ENCODE measurements at regions not wholly inside any gene's neighbourhood (a gene's known extent, or its start where the extent isn't known, plus 50 kb on each side); places are given as distances from the start of the nearest gene placed in this dataset.
A peak's percentile ranks its signal among the peaks of the same experiment; 100 is the strongest.
"Not testable (repeated sequence)": the region's sequence is repeated elsewhere in the genome, so short reads cannot be mapped to it uniquely, and the experiment has no call there.

GRCh38 chr4:110424144-110424543 lies 51.8 kb upstream of the ENPEP start:
- DNase-seq, result no peak

DNA sequence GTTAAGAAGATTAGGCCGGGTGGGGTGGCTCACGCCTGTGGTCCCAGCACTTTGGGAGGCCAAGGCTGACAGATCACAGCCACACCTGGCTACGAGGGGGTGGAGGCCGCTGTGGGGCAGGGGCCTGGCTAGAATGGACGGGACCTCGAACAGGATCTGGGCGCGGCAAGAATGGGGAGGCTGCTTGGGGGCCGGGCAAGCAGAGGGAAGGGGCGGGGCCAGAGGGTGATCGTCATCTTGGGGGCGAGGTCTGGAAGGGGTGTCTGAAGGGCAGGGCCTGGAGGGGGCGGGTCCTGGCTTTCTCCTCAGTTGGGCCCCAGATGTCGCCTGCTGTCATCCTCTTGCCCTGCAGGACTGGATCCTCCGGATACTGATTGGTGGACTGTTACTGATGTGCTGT lies 57.3 kb upstream of the ENPEP start:
- DNase-seq, result no peak

DNA sequence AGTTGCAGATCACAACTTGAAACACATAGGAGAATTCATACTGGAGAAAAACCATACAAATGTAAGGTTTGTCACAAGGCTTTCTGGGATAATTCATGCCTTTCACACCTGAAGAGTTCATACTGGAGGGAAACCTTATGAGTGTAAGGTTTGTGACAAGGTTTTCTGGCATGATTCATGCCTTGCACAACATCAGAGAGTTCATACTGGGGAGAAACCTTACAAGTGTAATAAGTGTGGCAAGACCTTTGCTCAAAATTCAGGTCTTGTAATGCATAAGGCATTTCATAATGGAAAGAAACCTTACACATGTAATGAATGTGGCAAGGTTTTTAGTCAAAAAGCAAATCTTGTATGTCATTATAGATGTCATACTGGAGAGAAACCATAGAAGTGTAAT lies 58.8 kb upstream of the ENPEP start:
- no peak for DNase-seq

- no peak for DNase-seq
These were observed 60.5 kb upstream of the ENPEP start for GRCh38 chr4:110415478-110415877.

- DNase-seq, result no peak
These were observed 60.9 kb upstream of the ENPEP start for GRCh38 chr4:110415041-110415440.

DNA sequence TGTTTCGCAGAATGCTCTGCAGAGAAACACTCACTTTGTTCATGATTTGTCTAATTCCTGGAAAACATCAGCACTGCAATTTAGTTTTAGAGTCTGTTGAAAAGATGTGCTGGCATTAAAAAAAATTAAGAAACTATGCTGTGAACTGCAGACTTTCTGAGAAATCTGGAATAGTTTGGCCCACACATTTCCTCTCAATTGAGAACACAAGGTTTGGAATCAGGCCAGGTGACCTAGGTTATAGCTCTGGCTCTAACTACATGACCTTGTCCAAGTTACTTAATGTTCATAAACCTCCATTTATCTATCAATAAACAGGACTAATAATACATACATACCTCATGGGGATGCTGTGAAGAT lies 61.4 kb upstream of the ENPEP start:
- DNase-seq, result no peak

DNA sequence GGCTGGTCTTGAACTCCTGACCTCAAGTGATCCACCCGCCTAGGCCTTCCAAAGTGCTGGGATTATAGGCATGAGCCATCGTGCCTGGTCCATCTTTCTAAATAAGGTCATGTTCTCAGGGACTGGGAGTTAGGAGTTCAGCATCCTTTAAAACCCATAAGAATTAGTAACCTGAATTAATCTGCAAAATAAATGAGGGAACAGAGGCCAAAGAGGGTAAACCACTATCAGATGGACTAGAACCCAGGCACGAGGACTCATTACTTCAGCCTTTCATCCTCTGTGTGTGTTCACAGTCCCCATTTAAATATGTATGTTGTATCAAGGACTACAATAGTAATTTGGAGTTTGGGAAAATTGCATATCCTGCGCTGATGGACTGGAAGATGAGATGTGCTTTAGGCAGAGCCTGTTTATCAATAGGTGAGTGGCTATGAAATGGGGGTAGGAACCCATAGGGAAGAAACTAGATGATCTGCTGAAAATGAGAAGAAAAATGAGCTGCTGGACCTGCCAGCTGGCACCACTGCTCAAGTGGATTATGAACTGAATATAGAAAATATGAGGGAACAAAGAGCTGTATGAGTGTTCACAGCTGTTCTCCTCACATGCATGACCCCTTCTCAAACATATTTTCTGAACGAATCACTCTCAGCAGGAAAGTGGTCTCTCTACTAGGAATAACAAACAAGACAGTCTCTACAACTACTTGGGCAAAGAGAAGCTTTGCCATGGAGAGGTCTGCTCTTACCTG lies 62.0 kb upstream of the ENPEP start:
- not testable (repeated sequence) for DNase-seq

- no peak for DNase-seq
These were observed 63.4 kb upstream of the ENPEP start for GRCh38 chr4:110412354-110413065.

GRCh38 chr4:110411574-110412011 lies 64.4 kb upstream of the ENPEP start:
- DNase-seq, result no peak

DNA sequence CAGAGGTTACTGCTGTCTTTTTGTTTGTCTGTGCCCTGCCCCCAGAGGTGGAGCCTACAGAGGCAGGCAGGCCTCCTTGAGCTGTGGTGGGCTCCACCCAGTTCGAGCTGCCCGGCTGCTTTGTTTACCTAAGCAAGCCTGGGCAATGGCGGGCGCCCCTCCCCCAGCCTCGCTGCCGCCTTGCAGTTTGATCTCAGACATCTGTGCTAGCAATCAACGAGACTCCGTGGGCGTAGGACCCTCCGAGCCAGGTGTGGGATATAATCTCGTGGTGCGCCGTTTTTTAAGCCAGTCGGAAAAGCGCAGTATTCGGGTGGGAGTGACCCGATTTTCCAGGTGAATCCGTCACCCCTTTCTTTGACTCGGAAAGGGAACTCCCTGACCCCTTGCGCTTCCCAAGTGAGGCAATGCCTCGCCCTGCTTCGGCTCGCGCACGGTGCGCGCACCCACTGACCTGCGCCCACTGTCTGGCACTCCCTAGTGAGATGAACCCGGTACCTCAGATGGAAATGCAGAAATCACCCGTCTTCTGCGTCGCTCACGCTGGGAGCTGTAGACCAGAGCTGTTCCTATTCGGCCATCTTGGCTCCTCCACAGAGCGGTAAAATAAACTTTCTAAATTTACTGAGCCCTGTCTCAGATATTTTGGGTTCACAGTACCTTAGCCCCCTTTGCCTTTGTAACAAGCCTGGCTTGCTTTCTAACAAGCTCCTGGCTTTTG lies 64.9 kb upstream of the ENPEP start:
- DNase-seq, result not testable (repeated sequence)

- no peak for DNase-seq
These were observed 75.9 kb upstream of the ENPEP start for GRCh38 chr4:110400086-110400485.

- DNase-seq, result not testable (repeated sequence)
These were observed 76.9 kb upstream of the ENPEP start for GRCh38 chr4:110399046-110399445.

DNA sequence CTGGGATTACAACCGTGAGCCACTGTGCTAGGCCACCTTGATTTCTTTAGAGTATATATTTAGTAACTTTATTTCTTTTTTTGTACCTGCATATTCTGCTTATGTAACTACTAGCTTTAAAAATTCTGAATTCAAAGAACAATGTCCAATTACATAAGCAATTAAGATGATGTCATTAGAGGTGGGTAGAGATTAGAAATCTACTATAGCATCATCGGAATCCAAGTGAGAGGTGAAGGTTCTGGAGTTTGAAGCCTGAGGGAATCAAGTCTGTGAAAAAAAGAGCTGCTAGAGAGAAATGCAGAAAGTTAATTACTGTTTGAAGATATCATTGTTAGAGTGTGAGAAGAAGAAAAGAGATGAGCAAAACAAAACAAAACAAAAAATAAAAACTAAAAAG lies 79.0 kb upstream of the ENPEP start:
- DNase-seq, result no peak

GRCh38 chr4:110395421-110395820 lies 80.5 kb upstream of the ENPEP start:
- no peak for DNase-seq

DNA sequence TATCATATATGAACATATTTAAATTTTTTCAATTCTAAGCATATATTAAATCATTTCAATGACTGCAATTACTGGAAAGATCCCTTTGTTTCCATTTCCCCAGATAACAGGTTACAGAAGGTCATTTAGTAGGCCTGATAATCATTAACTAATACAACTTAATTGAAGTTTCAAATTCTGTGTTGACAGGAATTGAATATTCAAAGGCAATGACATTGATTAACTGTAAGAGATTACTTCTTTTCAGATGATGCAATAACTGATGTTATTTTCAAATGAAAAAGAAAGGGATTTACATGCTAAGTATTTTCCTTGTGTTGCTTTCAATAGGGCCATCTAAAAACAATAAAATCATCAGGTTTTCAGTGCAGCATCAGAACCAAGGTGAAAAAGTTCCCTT lies 81.1 kb upstream of the ENPEP start:
- DNase-seq, result no peak

GRCh38 chr4:110381784-110382183 lies 94.2 kb upstream of the ENPEP start:
- DNase-seq, result no peak

- peak; percentile 15 for DNase-seq
These were observed 103.5 kb upstream of the ENPEP start for GRCh38 chr4:110372485-110372884.

GRCh38 chr4:110371016-110371770 lies 104.8 kb upstream of the ENPEP start:
- no peak for DNase-seq

GRCh38 chr4:110368409-110368808 lies 107.5 kb upstream of the ENPEP start:
- no peak for DNase-seq

- no peak for DNase-seq
These were observed 108.8 kb upstream of the ENPEP start for GRCh38 chr4:110367156-110367555.

- DNase-seq, result no peak
These were observed 110.2 kb upstream of the ENPEP start for GRCh38 chr4:110365761-110366160.

GRCh38 chr4:110364911-110365520 lies 110.9 kb upstream of the ENPEP start:
- no peak for DNase-seq

DNA sequence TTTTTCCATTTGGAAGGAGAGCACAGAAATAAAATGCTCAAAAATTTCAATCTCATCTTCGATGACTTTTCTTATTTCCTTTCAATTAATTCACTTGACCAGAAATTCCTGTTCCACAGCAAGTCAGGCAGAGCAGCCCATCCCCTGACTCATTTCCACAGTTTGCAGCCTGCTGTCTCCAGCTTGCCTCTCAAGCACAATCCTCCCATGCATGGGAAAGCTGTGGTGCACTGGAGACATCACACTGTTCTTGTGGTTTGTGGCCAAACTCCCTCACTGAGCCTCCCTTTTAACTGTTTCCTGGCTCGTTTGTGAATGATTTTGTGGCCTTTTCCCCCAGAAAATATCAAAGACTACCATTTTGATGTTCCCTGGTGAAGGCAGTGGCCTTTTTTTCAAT lies 114.0 kb upstream of the ENPEP start:
- peak; percentile 63 for DNase-seq
